ENCODE measurements at regions not wholly inside any gene's neighbourhood (a gene's known extent, or its start where the extent isn't known, plus 50 kb on each side); places are given as distances from the start of the nearest gene placed in this dataset.

DNA sequence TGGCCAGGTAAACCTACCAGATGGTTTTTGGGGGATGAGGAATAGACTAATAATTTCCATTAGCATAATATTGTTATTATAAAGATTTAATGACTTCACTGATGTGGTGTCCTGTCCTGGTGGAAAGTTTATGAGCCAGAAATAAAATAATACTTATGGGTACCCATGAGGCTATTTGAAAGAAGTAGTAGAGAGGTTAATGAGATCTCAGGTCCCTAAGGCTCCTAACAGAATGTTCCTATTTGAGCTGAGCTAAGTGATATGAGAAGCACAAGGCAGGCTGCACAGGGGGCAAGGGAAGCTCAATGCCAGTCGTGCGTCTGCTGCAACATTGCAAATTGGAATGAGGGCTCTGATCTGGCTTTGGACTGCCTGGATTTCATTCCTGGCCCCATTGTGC, 174.1 kb downstream of the BMP2 start:
- no peak for TF ChIP-seq POLR2A (IDR thresholded peaks at IDR 0.05)
- TF ChIP-seq, protein P1, sequence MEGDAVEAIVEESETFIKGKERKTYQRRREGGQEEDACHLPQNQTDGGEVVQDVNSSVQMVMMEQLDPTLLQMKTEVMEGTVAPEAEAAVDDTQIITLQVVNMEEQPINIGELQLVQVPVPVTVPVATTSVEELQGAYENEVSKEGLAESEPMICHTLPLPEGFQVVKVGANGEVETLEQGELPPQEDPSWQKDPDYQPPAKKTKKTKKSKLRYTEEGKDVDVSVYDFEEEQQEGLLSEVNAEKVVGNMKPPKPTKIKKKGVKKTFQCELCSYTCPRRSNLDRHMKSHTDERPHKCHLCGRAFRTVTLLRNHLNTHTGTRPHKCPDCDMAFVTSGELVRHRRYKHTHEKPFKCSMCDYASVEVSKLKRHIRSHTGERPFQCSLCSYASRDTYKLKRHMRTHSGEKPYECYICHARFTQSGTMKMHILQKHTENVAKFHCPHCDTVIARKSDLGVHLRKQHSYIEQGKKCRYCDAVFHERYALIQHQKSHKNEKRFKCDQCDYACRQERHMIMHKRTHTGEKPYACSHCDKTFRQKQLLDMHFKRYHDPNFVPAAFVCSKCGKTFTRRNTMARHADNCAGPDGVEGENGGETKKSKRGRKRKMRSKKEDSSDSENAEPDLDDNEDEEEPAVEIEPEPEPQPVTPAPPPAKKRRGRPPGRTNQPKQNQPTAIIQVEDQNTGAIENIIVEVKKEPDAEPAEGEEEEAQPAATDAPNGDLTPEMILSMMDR (IDR thresholded peaks at IDR 0.05 in 4 of 5, conservative IDR thresholded peaks at IDR 0.05 in 1 of 5): no peak
